Sigmoid colon (tissue), 6 donors: ENCODE measurements at regions not wholly inside any gene's neighbourhood (a gene's known extent, or its start where the extent isn't known, plus 50 kb on each side); places are given as distances from the start of the nearest gene placed in this dataset.

ENCODE experiments used
- DNase-seq: peaks from one replicate; pipeline ENCODE4 v3.0.0-alpha.2; 2019
- H3K27ac ChIP-seq, 4 donors: fragments of 200-600 bp; sonication (generic); one replicate each; pipeline ENCODE4 v1.5.1; 2016 to 2019; ENCODE audit warnings: mild to moderate bottlenecking in 1 of 4
- H3K27me3 ChIP-seq, 3 donors: fragments of 200-600 bp; sonication (generic); one replicate each; pipeline ENCODE4 v1.5.1; 2019; ENCODE audit warnings: mild to moderate bottlenecking in 1 of 3
- H3K36me3 ChIP-seq, 4 donors: fragments of 200-600 bp; sonication (generic); one replicate each; pipeline ENCODE4 v1.5.1; 2016 to 2019
- H3K4me1 ChIP-seq, 4 donors: fragments of 200-600 bp; sonication (generic); one replicate each; pipeline ENCODE4 v1.5.1; 2017 to 2019
- H3K4me3 ChIP-seq, 4 donors: fragments of 200-600 bp; sonication (generic); one replicate each; pipeline ENCODE4 v1.5.1; 2017 to 2019; ENCODE audit warnings: mild to moderate bottlenecking in 2 of 4, moderate library complexity in 1 of 4
- H3K9me3 ChIP-seq, 4 donors: fragments of 200-600 bp in 3 of 4; sonication (generic) in 3 of 4; one replicate each; pipeline versions ENCODE4 v1.5.1 to v1.6.1; 2013 to 2019
- EP300 ChIP-seq, 4 donors: sonication (generic); formaldehyde crosslinking; IDR thresholded peaks; one replicate each; pipeline ENCODE4 v1.6.1; 2017; ENCODE audit warnings: antibody characterized with exemption in 4 of 4
- POLR2A ChIP-seq, 2 donors: fragments of 450-650 bp; IDR thresholded peaks; one replicate each; pipeline ENCODE4 v1.6.1; 2016; ENCODE audit warnings: antibody characterized with exemption in 2 of 2, mild to moderate bottlenecking in 2 of 2, moderate library complexity in 2 of 2
- POLR2AphosphoS5 ChIP-seq, 4 donors: sonication (generic); formaldehyde crosslinking; IDR thresholded peaks; one replicate each; pipeline ENCODE4 v1.6.1; 2017; ENCODE audit warnings: antibody characterized with exemption in 4 of 4
- WGBS, 2 donors: extraction: QIAGEN DNeasy Blood & Tissue Kit; methylation state at CpG; one replicate each; pipeline ENCODE4 v1.1.7; 2013; 5-methylcytosine and 5-hydroxymethylcytosine counted together
- intact Hi-C: fragments of 100-400 bp; cut with DNase I; formaldehyde crosslinking; loops from one replicate; pipeline ENCODE4 v1.15.1; 2023
- TF ChIP-seq, protein P1 (sequence below), 4 experiments: fragments of 450-650 bp in 3 of 4; fragments of 200-600 bp in 1 of 4; IDR thresholded peaks; one replicate each; pipeline ENCODE4 v1.5.1; 2016 to 2019; ENCODE audit warnings: antibody characterized with exemption in 4 of 4, mild to moderate bottlenecking in 3 of 4, moderate library complexity in 2 of 4
- donor health status: healthy with polysubstance abuse.
- donor health status: healthy.

DNA sequence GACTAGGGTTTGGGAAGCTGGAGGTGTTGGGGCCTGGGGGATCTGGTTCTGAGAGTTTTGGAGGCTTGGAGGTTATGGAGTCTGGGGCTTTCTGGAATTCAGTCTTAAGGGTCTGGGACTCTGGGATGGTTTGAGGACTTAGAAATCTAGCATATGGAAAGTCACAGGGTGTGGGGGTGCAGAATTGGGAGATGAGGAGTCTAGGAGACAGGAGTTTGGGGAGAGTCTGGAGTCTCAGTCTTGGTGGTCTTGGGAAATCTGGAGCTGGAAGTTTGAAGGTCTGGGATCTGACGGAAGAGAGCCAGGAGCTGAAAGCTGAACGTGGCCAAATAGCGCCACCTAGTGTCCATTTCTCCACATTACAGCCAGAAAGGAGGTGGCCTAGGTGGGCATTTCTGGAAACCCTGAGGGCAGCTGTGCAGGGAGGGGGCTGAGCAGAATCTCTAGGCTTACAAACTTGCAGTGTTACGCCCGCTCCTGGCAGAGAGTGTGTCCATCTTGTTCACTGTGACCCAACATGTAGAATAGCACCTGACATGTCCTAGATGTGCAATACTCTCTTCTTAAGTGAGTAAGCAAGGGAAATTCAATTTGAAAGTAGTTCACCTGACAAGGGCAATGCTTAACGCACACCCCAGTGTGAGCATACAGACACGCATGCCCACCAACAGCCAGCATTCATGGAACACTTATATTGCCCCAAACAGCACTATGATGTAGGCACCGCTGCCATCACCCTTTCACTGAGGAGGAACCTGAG is 204.8 kb downstream of the TFCP2L1 start:
- peak; percentile 78 for DNase-seq
- intact Hi-C loops, result no loop called here

DNA sequence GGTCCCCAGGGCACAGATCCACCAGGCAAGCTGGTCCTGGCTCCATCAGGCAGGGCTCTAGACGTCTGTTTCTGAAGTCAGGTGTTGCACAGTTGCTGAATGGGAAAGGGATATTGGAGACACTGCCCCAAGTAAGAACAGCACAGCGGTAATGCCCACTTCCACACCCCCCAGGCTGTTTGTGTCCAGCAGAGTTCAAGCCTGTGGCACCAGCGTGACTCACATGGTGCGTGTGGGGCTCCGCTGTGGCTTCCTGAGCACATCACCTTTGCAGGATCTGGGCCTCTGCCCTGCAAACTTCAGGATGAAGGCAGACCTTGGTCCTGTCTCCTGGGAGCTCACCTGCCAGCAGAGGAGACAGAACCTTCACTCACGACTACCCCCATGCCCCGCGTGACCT is 203.3 kb downstream of the TFCP2L1 start:
- intact Hi-C loops, result no loop called here
- no peak overlapping the region for H3K27ac ChIP-seq
- 83 to 90% methylated on average over 8 of the region's 8 CpGs for WGBS, 2 donors
- H3K27me3 ChIP-seq, result peaks cover 0 to 2% (median 0%) of the 10 kb centered on the region in 3 donors
- TF ChIP-seq EP300 (IDR thresholded peaks at IDR 0.05) (no peak), POLR2AphosphoS5 (IDR thresholded peaks at IDR 0.05) (no peak), POLR2A (IDR thresholded peaks at IDR 0.05) (no peak)
- TF ChIP-seq, protein P1, sequence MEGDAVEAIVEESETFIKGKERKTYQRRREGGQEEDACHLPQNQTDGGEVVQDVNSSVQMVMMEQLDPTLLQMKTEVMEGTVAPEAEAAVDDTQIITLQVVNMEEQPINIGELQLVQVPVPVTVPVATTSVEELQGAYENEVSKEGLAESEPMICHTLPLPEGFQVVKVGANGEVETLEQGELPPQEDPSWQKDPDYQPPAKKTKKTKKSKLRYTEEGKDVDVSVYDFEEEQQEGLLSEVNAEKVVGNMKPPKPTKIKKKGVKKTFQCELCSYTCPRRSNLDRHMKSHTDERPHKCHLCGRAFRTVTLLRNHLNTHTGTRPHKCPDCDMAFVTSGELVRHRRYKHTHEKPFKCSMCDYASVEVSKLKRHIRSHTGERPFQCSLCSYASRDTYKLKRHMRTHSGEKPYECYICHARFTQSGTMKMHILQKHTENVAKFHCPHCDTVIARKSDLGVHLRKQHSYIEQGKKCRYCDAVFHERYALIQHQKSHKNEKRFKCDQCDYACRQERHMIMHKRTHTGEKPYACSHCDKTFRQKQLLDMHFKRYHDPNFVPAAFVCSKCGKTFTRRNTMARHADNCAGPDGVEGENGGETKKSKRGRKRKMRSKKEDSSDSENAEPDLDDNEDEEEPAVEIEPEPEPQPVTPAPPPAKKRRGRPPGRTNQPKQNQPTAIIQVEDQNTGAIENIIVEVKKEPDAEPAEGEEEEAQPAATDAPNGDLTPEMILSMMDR (IDR thresholded peaks at IDR 0.05), result no peak
- H3K4me3 ChIP-seq, result no peak overlapping the region
- DNase-seq, result no peak
- H3K36me3 ChIP-seq, result no peaks in the 10 kb centered on the region
- H3K9me3 ChIP-seq, result no peaks in the 10 kb centered on the region
- H3K4me1 ChIP-seq, result peaks cover 0 to 15% (median 7%) of the 10 kb centered on the region in 4 donors

More for the DNA sequence above, 204.8 kb downstream of the TFCP2L1 start:
- TF ChIP-seq POLR2AphosphoS5 (IDR thresholded peaks at IDR 0.05) (no peak), EP300 (IDR thresholded peaks at IDR 0.05) (no peak), POLR2A (IDR thresholded peaks at IDR 0.05) (no peak)
- TF ChIP-seq, protein P1 (IDR thresholded peaks at IDR 0.05), result peak; percentile 84 to 95 (median 88)
- no peaks in the 10 kb centered on the region for H3K36me3 ChIP-seq
- H3K4me1 ChIP-seq, result peaks cover 0 to 29% (median 19%) of the 10 kb centered on the region in 4 donors
- H3K27ac ChIP-seq, result no peak overlapping the region
- WGBS, 2 donors, result 23 to 35% methylated on average over 8 of the region's 8 CpGs
- H3K4me3 ChIP-seq, result no peak overlapping the region
- H3K27me3 ChIP-seq, result peaks cover 0 to 9% (median 0%) of the 10 kb centered on the region in 3 donors
- no peaks in the 10 kb centered on the region for H3K9me3 ChIP-seq

DNA sequence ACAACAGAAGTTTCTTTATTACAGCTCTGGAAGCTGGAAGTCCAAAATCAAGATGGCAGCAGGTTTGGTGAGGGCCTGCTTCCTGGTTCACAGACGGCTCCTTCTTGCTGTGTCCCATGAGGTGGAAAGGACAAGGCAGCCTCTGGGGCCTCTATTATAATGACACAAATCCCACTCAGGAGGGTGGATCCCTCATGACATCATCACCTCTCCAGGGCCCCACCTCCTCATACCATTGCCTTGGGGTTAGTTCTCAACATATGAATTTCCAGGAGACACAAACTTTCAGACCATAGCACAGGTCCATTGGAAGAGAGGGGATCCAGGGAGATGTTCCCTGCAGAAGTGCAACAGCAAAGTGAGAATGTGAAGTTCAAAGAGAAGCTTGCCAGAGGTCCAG is 202.8 kb downstream of the TFCP2L1 start:
- Histone ChIP-seq H3K36me3 (no peaks in the 10 kb centered on the region), H3K9me3 (no peaks in the 10 kb centered on the region), H3K4me1 (peaks cover 0 to 15% (median 7%) of the 10 kb centered on the region in 4 donors), H3K27me3 (peaks cover 0 to 2% (median 0%) of the 10 kb centered on the region in 3 donors), H3K4me3 (no peak overlapping the region), H3K27ac (no peak overlapping the region)
- WGBS, 2 donors, result 73 to 80% methylated on average over 1 of the region's 1 CpG
- intact Hi-C loops, result no loop called here
- no peak for TF ChIP-seq POLR2A (IDR thresholded peaks at IDR 0.05)
- no peak for DNase-seq

DNA sequence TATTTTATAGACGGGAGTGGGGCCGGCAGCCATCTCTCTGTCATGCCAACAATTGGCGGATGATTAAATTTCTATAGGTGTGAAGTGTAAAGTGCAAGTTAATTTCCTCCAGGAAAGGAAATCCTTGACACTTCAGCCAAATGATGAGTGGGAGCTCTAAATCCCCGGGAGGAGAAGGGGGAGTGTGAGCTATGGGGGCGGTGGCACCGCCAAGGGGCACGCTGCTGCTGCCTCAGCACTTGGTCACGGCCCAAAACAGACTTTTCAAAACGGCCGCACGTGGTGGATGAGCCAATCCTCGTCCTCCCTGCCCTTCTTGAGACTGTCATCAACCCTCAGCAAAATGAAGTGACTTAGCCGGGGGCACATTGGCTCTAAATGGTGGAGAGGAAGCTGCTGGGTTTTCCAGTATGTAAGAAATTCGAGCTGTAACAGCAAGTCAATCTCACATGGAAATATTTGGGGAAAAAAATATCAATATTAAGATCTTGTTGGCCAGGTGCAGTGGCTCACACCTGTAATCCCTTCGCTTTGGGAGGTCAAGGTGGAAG is 200.8 kb downstream of the TFCP2L1 start:
- no peak overlapping the region for H3K27ac ChIP-seq
- no peak for TF ChIP-seq POLR2A (IDR thresholded peaks at IDR 0.05)
- TF ChIP-seq EP300 (IDR thresholded peaks at IDR 0.05), result no peak
- TF ChIP-seq, protein P1 (IDR thresholded peaks at IDR 0.05), result no peak
- no peak for TF ChIP-seq POLR2AphosphoS5 (IDR thresholded peaks at IDR 0.05)
- WGBS, 2 donors, result 45 to 64% methylated on average over 15 of the region's 15 CpGs
- DNase-seq, result no peak
- no peaks in the 10 kb centered on the region for H3K9me3 ChIP-seq
- intact Hi-C loops, result no loop called here
- H3K27me3 ChIP-seq, result peaks cover 0 to 2% (median 0%) of the 10 kb centered on the region in 3 donors
- no peak overlapping the region for H3K4me3 ChIP-seq
- H3K4me1 ChIP-seq, result peaks cover 0 to 11% (median 4%) of the 10 kb centered on the region in 4 donors
- H3K36me3 ChIP-seq, result no peaks in the 10 kb centered on the region

DNA sequence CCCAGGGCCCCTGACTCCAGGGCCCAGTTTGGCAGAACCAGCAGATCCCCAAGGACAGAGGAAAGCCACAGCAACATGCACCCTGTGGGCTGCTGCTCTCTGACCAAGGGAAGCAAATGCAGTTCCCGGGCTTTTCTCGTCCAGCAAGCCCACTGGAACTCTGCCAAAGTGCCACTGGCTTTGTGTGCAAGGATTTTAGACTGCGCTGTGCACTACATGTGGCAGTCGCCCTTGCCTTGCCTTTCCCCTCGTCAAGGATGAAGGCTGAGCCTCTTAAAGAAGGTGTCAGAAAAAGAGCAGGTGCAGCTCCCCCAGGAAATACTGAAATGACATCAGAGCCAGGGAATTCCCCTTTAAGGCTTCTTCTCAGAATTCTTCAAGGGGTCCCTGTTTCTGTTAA is 199.2 kb downstream of the TFCP2L1 start:
- peaks cover 0 to 6% (median 0%) of the 10 kb centered on the region in 4 donors for H3K4me1 ChIP-seq
- H3K9me3 ChIP-seq, result no peaks in the 10 kb centered on the region
- DNase-seq, result no peak
- H3K36me3 ChIP-seq, result no peaks in the 10 kb centered on the region
- intact Hi-C loops, result no loop called here
- WGBS, 2 donors, result 38 to 57% methylated on average over 5 of the region's 5 CpGs
- peaks cover 0 to 2% (median 0%) of the 10 kb centered on the region in 3 donors for H3K27me3 ChIP-seq
- TF ChIP-seq POLR2AphosphoS5 (IDR thresholded peaks at IDR 0.05), result no peak
- no peak for TF ChIP-seq POLR2A (IDR thresholded peaks at IDR 0.05)
- no peak overlapping the region for H3K4me3 ChIP-seq
- no peak overlapping the region for H3K27ac ChIP-seq
